OCI-LY1 (cell line): ENCODE measurements at regions not wholly inside any gene's neighbourhood (a gene's known extent, or its start where the extent isn't known, plus 50 kb on each side); places are given as distances from the start of the nearest gene placed in this dataset.

Source experiments
- H2AFZ ChIP-seq: fragments of 200-600 bp; sonication (generic), shearing (Covaris generic); 2 replicates; pipeline ENCODE4 v1.6.0; 2014; ENCODE audit warnings: antibody characterized with exemption, mild to moderate bottlenecking, low read length
- H3F3A ChIP-seq: fragments of 200-600 bp; sonication (generic), shearing (Covaris generic); 2 replicates; pipeline ENCODE4 v1.6.0; 2014; ENCODE audit warnings: mild to moderate bottlenecking, antibody characterized with exemption, low read length, moderate library complexity; ENCODE audit not compliant: insufficient read depth
- H3K27ac ChIP-seq: fragments of 200-600 bp; sonication (generic); 2 replicates; pipeline ENCODE4 v1.5.1; 2014; ENCODE audit warnings: low read length, mixed run types, mild to moderate bottlenecking, low read depth; ENCODE audit not compliant: poor library complexity, severe bottlenecking
- H3K27me3 ChIP-seq: fragments of 200-600 bp; sonication (generic); 2 replicates; pipeline ENCODE4 v1.6.0; 2014; ENCODE audit warnings: antibody characterized with exemption, mild to moderate bottlenecking, low read length, moderate library complexity; ENCODE audit not compliant: insufficient read depth
- H3K36me3 ChIP-seq: fragments of 200-600 bp; sonication (generic); 2 replicates; pipeline ENCODE4 v1.6.1; 2014; ENCODE audit warnings: mild to moderate bottlenecking, antibody characterized with exemption, low read length, moderate library complexity, mixed read lengths; ENCODE audit not compliant: insufficient read depth
- H3K4me1 ChIP-seq: fragments of 200-600 bp; sonication (generic); 2 replicates; pipeline ENCODE4 v1.5.1; 2014; ENCODE audit warnings: mild to moderate bottlenecking, low read length, moderate library complexity; ENCODE audit not compliant: insufficient read depth, severe bottlenecking
- H3K4me2 ChIP-seq: fragments of 200-600 bp; sonication (generic), shearing (Covaris generic); 2 replicates; pipeline ENCODE4 v1.6.1; 2014; ENCODE audit warnings: low read length
- H3K4me3 ChIP-seq: fragments of 200-600 bp; sonication (generic); 2 replicates; pipeline ENCODE4 v1.5.1; 2014; ENCODE audit warnings: low read length, low read depth, mild to moderate bottlenecking, mixed read lengths; ENCODE audit not compliant: poor library complexity, severe bottlenecking
- H3K79me2 ChIP-seq: fragments of 200-600 bp; shearing (Covaris generic); 2 replicates; pipeline ENCODE4 v1.6.1; 2016; ENCODE audit warnings: mixed run types, low read length, mixed read lengths; ENCODE audit not compliant: insufficient read depth
- H3K9ac ChIP-seq: fragments of 200-600 bp; sonication (generic), shearing (Covaris generic); 2 replicates; pipeline ENCODE4 v1.6.1; 2014; ENCODE audit warnings: mild to moderate bottlenecking, low read length, mixed read lengths
- H3K9me2 ChIP-seq: fragments of 200-600 bp; sonication (generic), shearing (Covaris generic); 2 replicates; pipeline ENCODE4 v1.6.1; 2014; ENCODE audit warnings: low read depth, mild to moderate bottlenecking, low read length, mixed read lengths
- H3K9me3 ChIP-seq: fragments of 200-600 bp; shearing (Covaris generic); 2 replicates; pipeline ENCODE4 v1.6.1; 2014; ENCODE audit warnings: low read length, mixed read lengths
- H4K20me1 ChIP-seq: fragments of 200-600 bp; sonication (generic), shearing (Covaris generic); 2 replicates; pipeline ENCODE4 v1.6.0; 2016; ENCODE audit warnings: mild to moderate bottlenecking, low read length; ENCODE audit not compliant: insufficient read depth
- EZH2 ChIP-seq: fragments of 200-600 bp; sonication (generic), shearing (Covaris generic); IDR thresholded peaks from 2 replicates; pipeline ENCODE4 v1.8.0; 2017; ENCODE audit warnings: borderline replicate concordance, mixed run types, mild to moderate bottlenecking, antibody characterized with exemption, low read length, moderate library complexity, mixed read lengths
- TF ChIP-seq, protein P1 (sequence below): fragments of 200-600 bp; sonication (generic), shearing (Covaris generic); IDR thresholded peaks from 2 replicates; pipeline ENCODE4 v1.5.1; 2017; ENCODE audit warnings: mild to moderate bottlenecking, antibody characterized with exemption, low read length, moderate library complexity, mixed read lengths

DNA sequence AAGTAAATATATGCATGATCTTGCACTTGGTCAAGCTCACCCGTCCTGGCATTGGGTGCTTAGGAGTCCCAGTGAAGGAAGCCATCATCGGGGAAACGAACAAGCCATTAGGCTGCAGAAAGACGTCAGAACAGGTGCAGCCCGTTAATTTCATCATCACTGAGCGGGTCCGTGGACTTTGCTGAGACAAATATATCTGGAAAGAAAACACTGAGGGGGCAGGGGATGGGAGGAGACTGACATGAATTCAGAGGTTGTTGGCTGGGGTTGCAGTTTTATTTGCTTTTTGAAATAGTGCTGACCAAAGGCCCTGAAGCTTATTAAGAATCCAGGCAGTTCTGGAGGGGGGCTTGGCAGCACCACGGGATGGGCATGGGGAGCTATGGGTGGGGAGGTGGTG is 207.2 kb downstream of the ENGASE start:
- H2AFZ ChIP-seq = no peak overlapping the region
- no peaks in the 10 kb centered on the region for H3K9me3 ChIP-seq
- H3K27me3 ChIP-seq = no peaks in the 10 kb centered on the region
- H3F3A ChIP-seq = no peaks in the 10 kb centered on the region
- TF ChIP-seq, protein P1, sequence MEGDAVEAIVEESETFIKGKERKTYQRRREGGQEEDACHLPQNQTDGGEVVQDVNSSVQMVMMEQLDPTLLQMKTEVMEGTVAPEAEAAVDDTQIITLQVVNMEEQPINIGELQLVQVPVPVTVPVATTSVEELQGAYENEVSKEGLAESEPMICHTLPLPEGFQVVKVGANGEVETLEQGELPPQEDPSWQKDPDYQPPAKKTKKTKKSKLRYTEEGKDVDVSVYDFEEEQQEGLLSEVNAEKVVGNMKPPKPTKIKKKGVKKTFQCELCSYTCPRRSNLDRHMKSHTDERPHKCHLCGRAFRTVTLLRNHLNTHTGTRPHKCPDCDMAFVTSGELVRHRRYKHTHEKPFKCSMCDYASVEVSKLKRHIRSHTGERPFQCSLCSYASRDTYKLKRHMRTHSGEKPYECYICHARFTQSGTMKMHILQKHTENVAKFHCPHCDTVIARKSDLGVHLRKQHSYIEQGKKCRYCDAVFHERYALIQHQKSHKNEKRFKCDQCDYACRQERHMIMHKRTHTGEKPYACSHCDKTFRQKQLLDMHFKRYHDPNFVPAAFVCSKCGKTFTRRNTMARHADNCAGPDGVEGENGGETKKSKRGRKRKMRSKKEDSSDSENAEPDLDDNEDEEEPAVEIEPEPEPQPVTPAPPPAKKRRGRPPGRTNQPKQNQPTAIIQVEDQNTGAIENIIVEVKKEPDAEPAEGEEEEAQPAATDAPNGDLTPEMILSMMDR = no peak
- no peak for TF ChIP-seq EZH2
- no peaks in the 10 kb centered on the region for H3K4me1 ChIP-seq
- H4K20me1 ChIP-seq = no peaks in the 10 kb centered on the region
- no peak overlapping the region for H3K27ac ChIP-seq
- H3K79me2 ChIP-seq = no peaks in the 10 kb centered on the region
- no peak overlapping the region for H3K4me2 ChIP-seq
- no peaks in the 10 kb centered on the region for H3K9me2 ChIP-seq
- H3K9ac ChIP-seq = no peak overlapping the region
- H3K36me3 ChIP-seq = no peaks in the 10 kb centered on the region
- no peak overlapping the region for H3K4me3 ChIP-seq

DNA sequence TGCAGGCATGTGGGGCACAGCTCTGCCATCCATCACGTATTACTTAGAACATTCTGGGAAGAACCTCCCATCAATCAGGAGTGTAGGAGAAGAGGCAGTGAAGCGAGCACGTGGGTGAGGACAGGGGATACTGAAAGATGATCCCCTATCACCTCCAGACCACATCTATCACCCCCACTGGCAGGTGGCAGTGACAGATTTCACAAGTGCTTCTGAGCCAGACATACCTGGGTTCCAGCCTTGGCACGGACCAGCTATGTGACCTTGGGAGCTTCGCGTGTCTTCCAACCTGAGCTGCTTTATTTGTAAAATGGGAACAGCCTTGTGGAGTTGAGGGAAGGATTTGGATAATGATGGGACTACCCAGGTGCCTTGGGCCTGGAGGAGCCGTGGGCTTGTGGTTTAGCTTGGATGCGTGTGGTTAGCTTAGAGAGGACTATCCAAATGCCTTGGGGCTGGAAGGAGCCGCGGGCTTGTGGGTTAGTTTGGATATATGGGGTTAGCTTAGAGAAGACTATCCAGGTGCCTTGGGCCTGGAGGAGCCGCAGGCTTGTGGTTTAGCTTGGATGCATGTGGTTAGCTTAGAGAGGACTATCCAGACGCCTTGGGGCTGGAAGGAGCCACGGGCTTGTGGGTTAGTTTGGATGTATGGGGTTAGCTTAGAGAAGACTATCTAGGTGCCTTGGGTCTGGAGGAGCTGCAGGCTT is 206.4 kb downstream of the ENGASE start:
- no peak for TF ChIP-seq EZH2
- TF ChIP-seq, protein P1 = no peak
- Histone ChIP-seq H3K27me3 (no peaks in the 10 kb centered on the region), H3K36me3 (no peaks in the 10 kb centered on the region), H4K20me1 (no peaks in the 10 kb centered on the region), H3K9me2 (no peaks in the 10 kb centered on the region), H2AFZ (no peak overlapping the region), H3K4me1 (no peaks in the 10 kb centered on the region), H3K4me3 (no peak overlapping the region), H3K9ac (no peak overlapping the region), H3K9me3 (no peaks in the 10 kb centered on the region), H3F3A (no peaks in the 10 kb centered on the region), H3K27ac (no peak overlapping the region), H3K4me2 (no peak overlapping the region), H3K79me2 (no peaks in the 10 kb centered on the region)

DNA sequence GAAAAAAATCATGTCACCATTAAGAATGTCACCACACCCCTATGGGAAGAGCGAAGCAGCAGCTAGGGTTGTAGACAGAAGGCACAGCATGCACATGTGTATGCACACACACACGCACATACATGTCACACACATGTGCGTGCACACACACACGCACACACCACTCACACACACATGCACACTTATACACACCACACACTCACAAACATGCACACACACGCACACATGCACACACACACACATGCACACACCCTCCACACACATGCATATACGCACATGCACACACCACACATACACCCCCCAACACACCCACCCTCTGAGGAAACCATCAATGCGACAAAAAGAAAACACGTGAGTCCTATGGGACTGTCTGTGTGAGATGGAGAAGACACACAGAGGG is 205.4 kb downstream of the ENGASE start:
- no peaks in the 10 kb centered on the region for H3K36me3 ChIP-seq
- no peak overlapping the region for H3K4me2 ChIP-seq
- TF ChIP-seq, protein P1 = no peak
- no peak for TF ChIP-seq EZH2
- H3K9ac ChIP-seq = no peak overlapping the region
- no peaks in the 10 kb centered on the region for H3F3A ChIP-seq
- H3K9me3 ChIP-seq = no peaks in the 10 kb centered on the region
- no peaks in the 10 kb centered on the region for H3K79me2 ChIP-seq
- H4K20me1 ChIP-seq = no peaks in the 10 kb centered on the region
- H2AFZ ChIP-seq = no peak overlapping the region
- no peaks in the 10 kb centered on the region for H3K27me3 ChIP-seq
- no peaks in the 10 kb centered on the region for H3K9me2 ChIP-seq
- H3K27ac ChIP-seq = no peak overlapping the region
- H3K4me1 ChIP-seq = no peaks in the 10 kb centered on the region
- no peak overlapping the region for H3K4me3 ChIP-seq
